ENCODE measurements at regions not wholly inside any gene's neighbourhood (a gene's known extent, or its start where the extent isn't known, plus 50 kb on each side); places are given as distances from the start of the nearest gene placed in this dataset.

DNA sequence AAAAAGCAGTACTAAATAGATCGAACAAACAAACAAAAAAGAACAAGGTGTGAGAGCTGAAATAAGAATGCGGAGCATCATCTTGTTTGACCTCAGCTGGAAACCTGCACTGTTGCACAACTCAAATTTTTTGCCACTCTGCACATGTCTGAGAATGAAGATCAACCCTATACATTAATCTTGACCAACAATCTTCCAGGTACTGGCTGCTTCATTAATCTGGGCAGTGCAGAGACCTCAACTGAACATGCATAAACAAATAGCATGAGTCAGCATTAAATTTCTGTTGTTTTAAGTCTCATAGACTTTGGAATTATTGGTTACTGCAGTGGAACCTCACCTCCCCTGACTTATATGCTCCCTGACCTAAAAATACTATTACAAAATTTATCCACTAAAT lies 114.6 kb upstream of the FTMT start:
- Histone ChIP-seq H3K27me3 (no peaks in the 10 kb centered on the region), H3K4me3 (no peak overlapping the region), H3K9me3 (no peaks in the 10 kb centered on the region), H3K4me1 (no peaks in the 10 kb centered on the region), H3K36me3 (no peaks in the 10 kb centered on the region), H3K27ac (no peak overlapping the region)
- TF ChIP-seq POLR2A (IDR thresholded peaks at IDR 0.05) (no peak), POLR2AphosphoS5 (IDR thresholded peaks at IDR 0.05) (no peak), EP300 (IDR thresholded peaks at IDR 0.05) (no peak)
- TF ChIP-seq, protein P1, sequence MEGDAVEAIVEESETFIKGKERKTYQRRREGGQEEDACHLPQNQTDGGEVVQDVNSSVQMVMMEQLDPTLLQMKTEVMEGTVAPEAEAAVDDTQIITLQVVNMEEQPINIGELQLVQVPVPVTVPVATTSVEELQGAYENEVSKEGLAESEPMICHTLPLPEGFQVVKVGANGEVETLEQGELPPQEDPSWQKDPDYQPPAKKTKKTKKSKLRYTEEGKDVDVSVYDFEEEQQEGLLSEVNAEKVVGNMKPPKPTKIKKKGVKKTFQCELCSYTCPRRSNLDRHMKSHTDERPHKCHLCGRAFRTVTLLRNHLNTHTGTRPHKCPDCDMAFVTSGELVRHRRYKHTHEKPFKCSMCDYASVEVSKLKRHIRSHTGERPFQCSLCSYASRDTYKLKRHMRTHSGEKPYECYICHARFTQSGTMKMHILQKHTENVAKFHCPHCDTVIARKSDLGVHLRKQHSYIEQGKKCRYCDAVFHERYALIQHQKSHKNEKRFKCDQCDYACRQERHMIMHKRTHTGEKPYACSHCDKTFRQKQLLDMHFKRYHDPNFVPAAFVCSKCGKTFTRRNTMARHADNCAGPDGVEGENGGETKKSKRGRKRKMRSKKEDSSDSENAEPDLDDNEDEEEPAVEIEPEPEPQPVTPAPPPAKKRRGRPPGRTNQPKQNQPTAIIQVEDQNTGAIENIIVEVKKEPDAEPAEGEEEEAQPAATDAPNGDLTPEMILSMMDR (IDR thresholded peaks at IDR 0.05), result no peak
- intact Hi-C loops (cut with DNase I), result no loop called here
- WGBS, 2 donors, result 95 to 98% methylated on average over 2 of the region's 2 CpGs
- no peak for DNase-seq

DNA sequence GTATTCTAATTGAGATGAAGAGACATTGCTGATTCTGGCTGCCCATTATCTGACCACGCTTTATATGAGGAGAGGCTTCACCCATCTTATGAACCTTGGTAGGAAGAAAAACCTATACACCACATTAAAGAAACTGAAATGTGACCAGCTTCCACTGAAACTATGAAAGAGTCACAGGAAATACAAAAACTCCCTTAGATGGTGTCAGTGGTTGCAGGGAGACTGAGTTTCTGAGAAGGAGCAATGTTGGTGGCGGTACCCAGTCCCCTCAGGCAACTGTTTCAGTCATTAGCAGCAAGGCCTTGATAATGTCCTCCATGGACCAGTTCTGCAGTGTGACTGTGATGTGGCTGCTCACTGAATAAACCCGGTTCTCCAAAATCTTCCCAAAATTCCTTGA lies 110.5 kb upstream of the FTMT start:
- Histone ChIP-seq H3K9me3 (no peaks in the 10 kb centered on the region), H3K4me3 (no peak overlapping the region), H3K27ac (no peak overlapping the region), H3K27me3 (no peaks in the 10 kb centered on the region), H3K4me1 (no peaks in the 10 kb centered on the region), H3K36me3 (no peaks in the 10 kb centered on the region)
- DNase-seq, result no peak
- intact Hi-C loops (cut with DNase I), result no loop called here
- no peak for TF ChIP-seq POLR2A (IDR thresholded peaks at IDR 0.05)
- TF ChIP-seq, protein P1 (IDR thresholded peaks at IDR 0.05), result no peak
- TF ChIP-seq EP300 (IDR thresholded peaks at IDR 0.05), result no peak
- TF ChIP-seq POLR2AphosphoS5 (IDR thresholded peaks at IDR 0.05), result no peak
- 72 to 76% methylated on average over 3 of the region's 3 CpGs for WGBS, 2 donors

DNA sequence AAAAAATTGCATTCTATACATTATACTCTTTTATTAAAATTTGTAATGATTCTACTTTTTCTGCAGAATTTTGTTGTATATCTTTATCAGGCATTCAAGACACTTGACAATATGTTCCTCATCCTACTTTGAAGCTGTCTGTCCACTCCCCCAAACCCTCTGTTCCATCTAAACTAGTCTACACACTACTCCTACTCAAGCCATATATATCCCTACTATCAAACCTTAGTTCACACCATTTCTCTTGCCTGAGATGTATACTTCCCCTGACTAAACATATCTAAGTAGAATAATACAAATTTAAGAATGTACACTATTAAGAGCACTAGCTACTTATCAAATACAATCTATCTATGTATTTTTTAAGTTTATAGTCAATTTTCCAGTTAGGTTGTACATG lies 107.1 kb upstream of the FTMT start:
- TF ChIP-seq, protein P1 (IDR thresholded peaks at IDR 0.05), result no peak
- TF ChIP-seq EP300 (IDR thresholded peaks at IDR 0.05), result no peak
- H3K36me3 ChIP-seq, result no peaks in the 10 kb centered on the region
- no peaks in the 10 kb centered on the region for H3K27me3 ChIP-seq
- no peaks in the 10 kb centered on the region for H3K9me3 ChIP-seq
- H3K4me1 ChIP-seq, result no peaks in the 10 kb centered on the region
- no peak overlapping the region for H3K4me3 ChIP-seq
- no peak for DNase-seq
- H3K27ac ChIP-seq, result no peak overlapping the region
- intact Hi-C loops (cut with DNase I), result no loop called here

DNA sequence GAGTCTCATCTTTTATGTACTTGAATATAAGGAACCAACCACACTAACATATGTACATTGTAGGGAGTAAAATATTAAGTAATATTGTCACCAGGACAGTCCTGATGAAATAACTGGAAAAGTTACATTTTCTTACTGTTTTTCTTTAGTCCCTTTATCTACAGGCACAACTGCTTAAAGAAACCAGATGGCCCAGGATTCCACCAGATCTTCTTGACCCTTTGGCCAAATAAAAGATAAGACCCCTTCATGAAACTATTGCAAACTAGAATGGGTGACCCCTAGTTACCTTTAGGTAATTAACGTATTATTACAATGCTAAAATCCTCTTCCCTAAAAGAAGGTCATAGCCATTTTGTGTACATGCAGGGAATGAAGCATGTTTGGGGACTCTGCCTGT lies 106.3 kb upstream of the FTMT start:
- WGBS, 2 donors, result 83 to 86% methylated on average over 1 of the region's 1 CpG
- TF ChIP-seq, protein P1 (IDR thresholded peaks at IDR 0.05), result no peak
- TF ChIP-seq EP300 (IDR thresholded peaks at IDR 0.05) (no peak), POLR2AphosphoS5 (IDR thresholded peaks at IDR 0.05) (no peak), POLR2A (IDR thresholded peaks at IDR 0.05) (no peak)
- H3K27me3 ChIP-seq, result no peaks in the 10 kb centered on the region
- no peak overlapping the region for H3K27ac ChIP-seq
- DNase-seq, result no peak
- H3K9me3 ChIP-seq, result no peaks in the 10 kb centered on the region
- H3K4me1 ChIP-seq, result no peaks in the 10 kb centered on the region
- H3K4me3 ChIP-seq, result no peak overlapping the region
- no peaks in the 10 kb centered on the region for H3K36me3 ChIP-seq
- intact Hi-C loops (cut with DNase I), result no loop called here

DNA sequence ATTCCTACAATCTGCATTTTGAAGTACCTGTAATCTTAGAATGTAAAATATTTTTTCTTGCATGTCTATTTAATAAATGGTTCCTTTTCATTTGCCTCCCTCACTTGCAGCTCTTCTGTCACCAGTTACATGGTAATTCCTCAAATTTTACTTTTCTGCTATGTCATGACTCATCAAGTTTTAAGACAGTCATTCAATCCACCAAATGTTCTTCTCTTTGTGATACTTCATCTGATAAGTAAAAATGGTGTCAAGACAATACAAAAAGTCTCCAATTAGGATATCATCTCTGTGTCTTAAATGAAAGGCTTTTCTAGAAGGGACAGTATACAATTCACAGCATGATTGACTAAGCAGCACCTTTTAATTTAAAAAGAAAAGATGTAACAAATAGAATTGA lies 104.9 kb upstream of the FTMT start:
- Histone ChIP-seq H3K27me3 (no peaks in the 10 kb centered on the region), H3K27ac (no peak overlapping the region), H3K4me3 (no peak overlapping the region), H3K4me1 (no peaks in the 10 kb centered on the region), H3K9me3 (no peaks in the 10 kb centered on the region), H3K36me3 (no peaks in the 10 kb centered on the region)
- intact Hi-C loops (cut with DNase I), result no loop called here
- no peak for DNase-seq
- TF ChIP-seq POLR2AphosphoS5 (IDR thresholded peaks at IDR 0.05) (no peak), EP300 (IDR thresholded peaks at IDR 0.05) (no peak), POLR2A (IDR thresholded peaks at IDR 0.05) (no peak)
- TF ChIP-seq, protein P1 (IDR thresholded peaks at IDR 0.05), result no peak

All from sigmoid colon (tissue), 6 donors.